Caco-2 (cell line): ENCODE measurements at regions not wholly inside any gene's neighbourhood (a gene's known extent, or its start where the extent isn't known, plus 50 kb on each side); places are given as distances from the start of the nearest gene placed in this dataset.
A peak's percentile ranks its signal among the peaks of the same experiment; 100 is the strongest.

Source experiments
- BruUV-seq: library from RNA; stranded (reverse); fragments of 400-500 nt; replicated peaks from 2 replicates; lab custom pipeline; 2021; lab: Mats Ljungman, UMichigan
- CTCF ChIA-PET: fragments of 300-600 bp; sonication (Branson Sonifier 250); formaldehyde crosslinking; loops from one replicate; lab custom pipeline; 2022; ENCODE audit warnings: antibody characterized with exemption; lab: Charles Lee
- POLR2A ChIA-PET: fragments of 300-600 bp; sonication (Branson Sonifier 250); formaldehyde crosslinking; loops from one replicate; lab custom pipeline; 2022; ENCODE audit warnings: antibody characterized with exemption; lab: Charles Lee
- DNase-seq, 2 experiments: peaks; one replicate each; pipeline versions ENCODE4 v3.0.0 to v3.0.0-alpha.2; 2020 to 2022
- H3K27me3 ChIP-seq: replicated peaks from 2 replicates; pipeline ENCODE4 v1.6.0; 2011; ENCODE audit warnings: low read length; ENCODE audit not compliant: control insufficient read depth, insufficient read depth
- H3K36me3 ChIP-seq: 2 replicates; pipeline ENCODE4 v1.5.1; 2011; ENCODE audit warnings: low read length; ENCODE audit not compliant: control insufficient read depth, insufficient read depth
- H3K4me1 ChIP-seq: fragments of 250-450 bp; sonication (Bioruptor Pico); 2 replicates; pipeline ENCODE4 v1.5.1; 2020; ENCODE audit warnings: mild to moderate bottlenecking
- H3K4me3 ChIP-seq: 2 replicates; pipeline ENCODE4 v1.5.1; 2011; ENCODE audit warnings: low read depth, mild to moderate bottlenecking, control low read depth, low read length
- H3K9me3 ChIP-seq: fragments of 250-450 bp; sonication (Bioruptor Pico); 2 replicates; pipeline ENCODE4 v1.5.1; 2020; ENCODE audit warnings: mild to moderate bottlenecking, moderate library complexity
- H3K27ac Mint-ChIP-seq: one replicate; pipeline ENCODE4 v1.8.0; 2022; ENCODE audit warnings: mixed read lengths; ENCODE audit not compliant: unreplicated experiment
- H3K27me3 Mint-ChIP-seq: one replicate; pipeline ENCODE4 v1.8.0; 2022; ENCODE audit warnings: mixed read lengths; ENCODE audit not compliant: insufficient read depth, unreplicated experiment
- H3K36me3 Mint-ChIP-seq: one replicate; pipeline ENCODE4 v1.8.0; 2022; ENCODE audit warnings: mild to moderate bottlenecking, mixed read lengths; ENCODE audit not compliant: insufficient read depth, unreplicated experiment
- H3K4me1 Mint-ChIP-seq: one replicate; pipeline ENCODE4 v1.8.0; 2022; ENCODE audit warnings: low read depth, mixed read lengths; ENCODE audit not compliant: unreplicated experiment
- H3K4me3 Mint-ChIP-seq: one replicate; pipeline ENCODE4 v1.8.0; 2022; ENCODE audit warnings: mild to moderate bottlenecking, moderate library complexity, mixed read lengths; ENCODE audit not compliant: unreplicated experiment
- H3K9me3 Mint-ChIP-seq: one replicate; pipeline ENCODE4 v1.8.0; 2022; ENCODE audit warnings: mixed read lengths; ENCODE audit not compliant: unreplicated experiment
- intact Hi-C: fragments of 100-400 bp; cut with micrococcal nuclease; formaldehyde crosslinking; loops from one replicate; pipeline ENCODE4 v1.10.0; 2022; ENCODE audit not compliant: unreplicated experiment
- TF ChIP-seq, protein P1 (sequence below), 2 experiments: fragments of 200-600 bp in 1 of 2; IDR thresholded peaks; 1 replicate in 1 of 2; 2 replicates in 1 of 2; pipeline versions ENCODE4 v1.5.1 to v1.8.0; 2011 to 2022; ENCODE audit warnings: antibody characterized with exemption in 1 of 2, control low read depth in 1 of 2, inconsistent platforms in 1 of 2, low read depth in 1 of 2, low read length in 1 of 2, mild to moderate bottlenecking in 1 of 2, moderate library complexity in 1 of 2; ENCODE audit not compliant: insufficient read depth in 1 of 2, severe bottlenecking in 1 of 2, unreplicated experiment in 1 of 2

- Mint-ChIP-seq H3K27ac (no peak overlapping the region), H3K4me3 (no peak overlapping the region), H3K9me3 (peaks cover 7% of the 10 kb centered on the region), H3K27me3 (peaks cover 8% of the 10 kb centered on the region), H3K4me1 (no peaks in the 10 kb centered on the region), H3K36me3 (no peaks in the 10 kb centered on the region)
- Histone ChIP-seq H3K4me3 (no peak overlapping the region), H3K4me1 (no peaks in the 10 kb centered on the region), H3K9me3 (no peaks in the 10 kb centered on the region), H3K36me3 (no peaks in the 10 kb centered on the region), H3K27me3 (no peaks in the 10 kb centered on the region; the same call in none of the 2 replicates)
- no peak for DNase-seq
- CTCF ChIA-PET = interaction anchor here (0.6 kb wide), 1 partner anchor 138 kb away, joined by 3 read pairs; no protein-coding TSS in a partner anchor
- TF ChIP-seq, protein P1, sequence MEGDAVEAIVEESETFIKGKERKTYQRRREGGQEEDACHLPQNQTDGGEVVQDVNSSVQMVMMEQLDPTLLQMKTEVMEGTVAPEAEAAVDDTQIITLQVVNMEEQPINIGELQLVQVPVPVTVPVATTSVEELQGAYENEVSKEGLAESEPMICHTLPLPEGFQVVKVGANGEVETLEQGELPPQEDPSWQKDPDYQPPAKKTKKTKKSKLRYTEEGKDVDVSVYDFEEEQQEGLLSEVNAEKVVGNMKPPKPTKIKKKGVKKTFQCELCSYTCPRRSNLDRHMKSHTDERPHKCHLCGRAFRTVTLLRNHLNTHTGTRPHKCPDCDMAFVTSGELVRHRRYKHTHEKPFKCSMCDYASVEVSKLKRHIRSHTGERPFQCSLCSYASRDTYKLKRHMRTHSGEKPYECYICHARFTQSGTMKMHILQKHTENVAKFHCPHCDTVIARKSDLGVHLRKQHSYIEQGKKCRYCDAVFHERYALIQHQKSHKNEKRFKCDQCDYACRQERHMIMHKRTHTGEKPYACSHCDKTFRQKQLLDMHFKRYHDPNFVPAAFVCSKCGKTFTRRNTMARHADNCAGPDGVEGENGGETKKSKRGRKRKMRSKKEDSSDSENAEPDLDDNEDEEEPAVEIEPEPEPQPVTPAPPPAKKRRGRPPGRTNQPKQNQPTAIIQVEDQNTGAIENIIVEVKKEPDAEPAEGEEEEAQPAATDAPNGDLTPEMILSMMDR (IDR thresholded peaks at IDR 0.05; ENCODE audit: insufficient read depth in 1 of 2, low read depth in 1 of 2, low read length in 1 of 2, severe bottlenecking in 1 of 2, unreplicated experiment in 1 of 2) = no peak
- BruUV-seq = no TSS peak
- intact Hi-C loops = no loop called here
- POLR2A ChIA-PET = no interaction called here
Measured at GRCh38 chr1:201697174-201697573, 131.8 kb upstream of the IPO9 start.

DNA sequence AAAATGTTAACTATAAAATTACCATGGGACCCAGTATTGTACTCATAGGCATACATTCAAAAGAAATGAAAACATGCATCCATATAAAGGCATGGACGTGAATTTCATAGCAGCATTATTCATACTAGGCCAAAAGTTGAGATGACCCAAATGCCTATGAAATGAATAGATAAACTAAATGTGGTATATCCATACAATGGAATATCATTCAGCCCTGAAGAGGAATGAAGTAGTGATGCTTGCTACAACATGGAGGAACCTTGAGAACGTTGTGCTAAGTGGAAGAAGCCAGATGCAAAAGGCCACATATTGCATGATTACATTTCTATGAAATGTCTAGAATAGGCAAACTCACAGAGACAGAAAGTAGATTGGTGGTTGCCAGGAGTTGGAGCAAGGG, 127.1 kb upstream of the IPO9 start:
- Histone ChIP-seq H3K27me3 (no peaks in the 10 kb centered on the region), H3K4me1 (no peaks in the 10 kb centered on the region), H3K4me3 (no peak overlapping the region), H3K9me3 (no peaks in the 10 kb centered on the region), H3K36me3 (no peaks in the 10 kb centered on the region)
- intact Hi-C loops = loop anchor here (5.0 kb wide), 1 partner anchor 220 kb away; no protein-coding TSS in a partner anchor
- ChIA-PET POLR2A (no interaction called here), CTCF (interaction anchor here (1.0 kb wide), 1 partner anchor 266 kb away, joined by 3 read pairs; no protein-coding TSS in a partner anchor)
- peaks cover 7% of the 10 kb centered on the region for H3K27me3 Mint-ChIP-seq
- no peak overlapping the region for H3K27ac Mint-ChIP-seq
- no peaks in the 10 kb centered on the region for H3K4me1 Mint-ChIP-seq
- TF ChIP-seq, protein P1 (IDR thresholded peaks at IDR 0.05; ENCODE audit: insufficient read depth in 1 of 2, low read depth in 1 of 2, low read length in 1 of 2, severe bottlenecking in 1 of 2, unreplicated experiment in 1 of 2) = no peak
- no peak for DNase-seq
- no peaks in the 10 kb centered on the region for H3K36me3 Mint-ChIP-seq
- no TSS peak for BruUV-seq
- no peak overlapping the region for H3K4me3 Mint-ChIP-seq
- H3K9me3 Mint-ChIP-seq = peaks cover 15% of the 10 kb centered on the region

DNA sequence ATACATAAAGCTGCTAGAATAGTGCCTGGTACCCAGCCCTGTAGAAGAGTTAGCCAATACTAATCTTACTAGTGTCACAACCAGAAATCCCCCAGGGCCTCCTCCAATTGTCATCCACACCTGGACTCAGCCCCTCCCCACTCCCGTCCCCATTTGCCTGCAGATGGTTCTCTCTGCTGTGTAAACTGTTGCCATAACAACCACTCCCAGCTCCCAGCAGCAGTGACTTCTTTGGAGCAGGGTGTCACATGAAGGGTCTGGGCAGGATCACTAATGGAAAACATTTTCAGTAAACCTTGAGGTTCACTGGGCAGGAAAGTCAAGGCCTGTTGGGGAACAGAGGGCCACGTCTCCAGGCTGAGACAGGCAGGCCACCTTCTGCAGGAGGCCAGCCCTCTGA, 126.0 kb upstream of the IPO9 start:
- no peak overlapping the region for H3K4me3 ChIP-seq
- H3K27me3 ChIP-seq = no peaks in the 10 kb centered on the region
- CTCF ChIA-PET = interaction anchor here (1.0 to 3.2 kb wide), 3 partner anchors 90 to 268 kb away, joined by 3 to 21 read pairs (median 20); no protein-coding TSS in a partner anchor
- intact Hi-C loops = loop anchor here (5.0 kb wide), 1 partner anchor 221 kb away; no protein-coding TSS in a partner anchor
- H3K36me3 Mint-ChIP-seq = no peaks in the 10 kb centered on the region
- POLR2A ChIA-PET = no interaction called here
- H3K4me1 Mint-ChIP-seq = no peaks in the 10 kb centered on the region
- no peaks in the 10 kb centered on the region for H3K36me3 ChIP-seq
- peaks cover 15% of the 10 kb centered on the region for H3K9me3 Mint-ChIP-seq
- TF ChIP-seq, protein P1 (IDR thresholded peaks at IDR 0.05; ENCODE audit: insufficient read depth in 1 of 2, low read depth in 1 of 2, low read length in 1 of 2, severe bottlenecking in 1 of 2, unreplicated experiment in 1 of 2) = no peak
- H3K27me3 Mint-ChIP-seq = peaks cover 6% of the 10 kb centered on the region
- no peaks in the 10 kb centered on the region for H3K9me3 ChIP-seq
- H3K4me1 ChIP-seq = no peaks in the 10 kb centered on the region
- BruUV-seq = no TSS peak
- H3K27ac Mint-ChIP-seq = no peak overlapping the region
- peak; percentile 64 for DNase-seq
- H3K4me3 Mint-ChIP-seq = no peak overlapping the region
